GM18868 (cell line): ENCODE measurements at regions not wholly inside any gene's neighbourhood (a gene's known extent, or its start where the extent isn't known, plus 50 kb on each side); places are given as distances from the start of the nearest gene placed in this dataset.

ENCODE experiments used
- ATAC-seq: cut with Tn5 transposase; IDR thresholded peaks from one replicate; pipeline ENCODE4 v1.9.1; 2021; ENCODE audit warnings: mild to moderate bottlenecking, moderate library complexity; ENCODE audit not compliant: unreplicated experiment

DNA sequence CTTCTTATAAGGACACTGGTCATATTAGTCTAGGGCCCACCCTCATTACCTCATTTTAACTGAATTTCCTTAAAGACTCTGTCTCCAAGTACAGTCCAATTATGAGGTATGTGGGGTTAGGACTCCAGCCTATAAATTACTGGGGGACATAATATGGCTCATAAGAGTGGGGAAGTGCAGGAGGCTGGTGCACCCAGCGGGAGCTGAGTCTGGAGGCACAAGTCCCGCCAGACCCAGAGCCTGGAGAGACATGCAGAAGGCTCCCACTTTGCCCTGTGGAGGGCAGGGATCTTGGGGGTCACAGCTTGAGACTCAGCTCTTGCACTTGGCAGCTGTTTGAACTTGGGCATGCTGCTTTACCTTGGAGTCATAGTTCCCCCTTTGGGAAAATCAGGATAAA is 250.4 kb downstream of the RHOU start:
- ATAC-seq: no peak

DNA sequence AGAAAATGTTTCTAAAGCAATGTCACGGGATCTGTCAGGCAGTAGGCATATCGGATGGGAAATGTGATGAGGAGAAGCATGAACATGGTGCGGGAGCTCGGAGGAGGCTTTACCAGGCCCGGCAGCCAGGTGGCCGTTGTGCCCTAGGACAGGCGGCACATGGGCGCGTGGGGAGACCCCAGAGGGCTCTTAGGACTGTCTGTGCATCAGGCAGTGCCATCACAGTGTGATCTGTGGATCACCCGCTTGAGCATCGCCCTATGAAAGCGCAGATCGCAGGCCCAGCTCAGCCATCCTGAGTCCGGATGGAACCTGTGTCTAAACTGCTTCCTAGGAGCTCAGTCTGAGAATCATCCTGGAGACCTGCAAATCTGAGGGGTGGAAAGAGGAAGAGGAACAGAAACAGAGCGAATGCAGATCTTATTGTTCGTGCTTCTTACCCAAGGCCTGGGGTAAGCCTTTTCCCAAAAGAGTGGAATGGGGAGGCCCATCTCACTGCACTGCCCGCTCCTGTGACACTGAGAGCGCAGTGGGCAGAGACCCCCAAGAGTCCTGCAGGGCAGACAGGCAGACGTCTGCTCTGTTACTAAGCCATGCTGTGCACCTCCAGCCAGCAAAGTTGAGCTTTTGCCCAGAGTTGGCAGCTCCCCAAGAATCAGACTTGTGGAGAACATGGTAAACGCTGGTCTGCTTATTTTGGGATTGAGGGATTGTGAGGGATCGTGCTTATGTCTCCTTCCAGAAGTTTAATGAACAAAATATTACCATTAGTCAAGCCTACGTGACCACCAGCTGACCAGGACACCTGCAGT is 251.0 kb downstream of the RHOU start:
- ATAC-seq: no peak

DNA sequence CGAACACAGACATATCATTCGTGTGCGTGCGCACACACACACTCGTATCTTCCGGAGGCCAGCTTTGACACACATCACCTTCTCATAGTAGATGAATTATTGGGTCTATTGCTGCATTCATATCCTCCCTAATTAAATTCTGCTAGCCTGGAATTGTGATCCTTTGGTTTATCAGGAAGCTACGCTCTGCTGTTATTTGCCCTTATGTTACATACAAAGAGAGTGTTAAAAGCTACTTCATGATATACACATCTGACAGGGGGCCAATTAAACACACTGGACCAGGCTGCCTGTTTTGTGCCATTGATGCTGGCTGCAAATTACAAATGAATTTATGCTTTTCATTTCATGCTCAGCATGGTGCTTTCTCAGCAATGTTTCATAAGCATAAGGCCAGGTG is 252.0 kb downstream of the RHOU start:
- no peak for ATAC-seq

DNA sequence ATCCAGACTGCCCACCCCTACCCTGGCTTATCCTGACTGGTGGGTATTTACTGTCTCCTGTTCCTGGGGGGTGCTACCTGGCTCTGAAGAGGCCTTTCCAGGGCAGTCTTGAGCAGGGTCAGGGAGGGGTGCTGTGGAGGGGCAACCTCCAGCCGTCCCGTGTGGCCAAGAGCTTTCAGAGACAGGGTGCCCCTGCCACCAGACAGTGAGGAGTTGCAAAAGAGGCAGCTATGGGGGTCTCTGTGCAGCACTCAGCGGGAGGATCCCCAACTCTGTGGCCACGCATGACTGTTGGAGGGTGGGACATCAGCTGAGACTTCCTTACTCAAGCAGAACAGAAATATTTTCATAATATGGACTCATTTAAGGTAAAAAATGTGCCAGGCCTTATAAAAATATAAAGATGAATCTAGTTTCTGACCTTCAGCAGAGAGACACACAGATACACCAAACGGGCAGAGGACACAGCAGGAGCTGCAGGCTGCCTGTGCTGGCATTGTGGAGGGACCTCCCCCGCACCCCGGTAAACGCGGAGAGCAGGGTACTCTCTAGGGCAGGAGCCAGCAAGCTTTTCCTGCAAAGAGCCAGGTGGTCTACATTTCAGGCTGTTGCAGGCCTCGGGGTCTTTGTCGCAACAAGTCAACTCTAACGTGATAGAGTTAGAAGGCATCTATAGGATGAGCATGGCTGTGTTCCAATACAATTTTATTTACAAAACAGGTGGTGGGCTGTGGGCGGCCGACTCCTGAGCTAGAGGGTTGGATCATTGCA is 252.6 kb downstream of the RHOU start:
- no peak for ATAC-seq

DNA sequence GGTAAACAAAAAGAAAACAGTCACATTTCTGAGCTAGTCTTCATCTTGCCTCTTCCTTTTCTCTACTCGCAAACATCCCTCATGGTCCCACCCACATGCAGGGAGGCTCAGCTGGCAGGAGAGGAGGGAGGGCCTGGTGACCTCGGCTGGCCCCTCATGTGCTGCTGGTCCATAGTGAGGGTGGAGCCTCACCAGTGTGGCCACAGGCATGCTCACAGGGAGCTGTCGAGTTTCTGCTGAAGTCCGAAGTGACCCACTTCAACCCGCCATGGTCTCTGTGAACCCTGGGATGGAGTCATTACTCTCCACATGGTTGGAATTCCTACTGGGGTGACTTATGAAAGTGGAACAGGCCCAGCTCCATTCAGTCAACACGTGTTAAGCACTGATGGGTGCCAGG is 253.4 kb downstream of the RHOU start:
- no peak for ATAC-seq

DNA sequence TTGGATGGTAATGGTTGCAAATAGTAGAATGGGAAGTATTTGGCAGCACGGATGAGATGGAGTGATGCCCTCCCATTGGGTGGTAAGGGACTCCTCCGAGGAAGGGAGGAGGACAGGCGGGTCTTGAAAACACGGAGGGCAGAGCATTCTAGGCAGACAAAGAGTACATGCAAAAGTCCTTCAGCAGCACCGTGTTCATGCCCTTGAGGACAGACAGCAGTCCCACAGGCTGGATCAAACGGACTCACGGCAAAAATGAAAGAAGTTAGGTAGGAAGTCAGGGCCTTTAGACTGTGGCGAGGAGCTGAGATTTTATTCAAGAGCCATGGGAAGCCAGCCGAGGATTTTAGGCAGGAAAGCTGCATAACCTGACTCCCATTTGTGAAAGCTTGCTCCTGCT is 253.9 kb downstream of the RHOU start:
- no peak for ATAC-seq

DNA sequence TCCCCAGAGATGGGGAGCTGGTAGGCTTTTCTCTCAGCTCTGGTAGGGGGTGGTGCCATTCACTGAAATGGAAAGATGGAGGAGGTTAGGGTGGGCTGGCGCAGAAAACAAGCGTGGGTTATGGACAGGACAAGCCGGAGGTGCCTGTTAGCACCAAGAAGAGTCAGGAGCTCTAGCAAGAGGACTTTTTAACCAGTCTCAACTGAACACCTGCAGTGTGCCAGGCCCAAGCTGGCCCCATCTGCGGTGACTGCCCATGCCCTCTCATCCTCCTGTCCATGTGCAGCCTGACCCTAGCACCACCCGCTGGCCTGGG is 254.4 kb downstream of the RHOU start:
- no peak for ATAC-seq

DNA sequence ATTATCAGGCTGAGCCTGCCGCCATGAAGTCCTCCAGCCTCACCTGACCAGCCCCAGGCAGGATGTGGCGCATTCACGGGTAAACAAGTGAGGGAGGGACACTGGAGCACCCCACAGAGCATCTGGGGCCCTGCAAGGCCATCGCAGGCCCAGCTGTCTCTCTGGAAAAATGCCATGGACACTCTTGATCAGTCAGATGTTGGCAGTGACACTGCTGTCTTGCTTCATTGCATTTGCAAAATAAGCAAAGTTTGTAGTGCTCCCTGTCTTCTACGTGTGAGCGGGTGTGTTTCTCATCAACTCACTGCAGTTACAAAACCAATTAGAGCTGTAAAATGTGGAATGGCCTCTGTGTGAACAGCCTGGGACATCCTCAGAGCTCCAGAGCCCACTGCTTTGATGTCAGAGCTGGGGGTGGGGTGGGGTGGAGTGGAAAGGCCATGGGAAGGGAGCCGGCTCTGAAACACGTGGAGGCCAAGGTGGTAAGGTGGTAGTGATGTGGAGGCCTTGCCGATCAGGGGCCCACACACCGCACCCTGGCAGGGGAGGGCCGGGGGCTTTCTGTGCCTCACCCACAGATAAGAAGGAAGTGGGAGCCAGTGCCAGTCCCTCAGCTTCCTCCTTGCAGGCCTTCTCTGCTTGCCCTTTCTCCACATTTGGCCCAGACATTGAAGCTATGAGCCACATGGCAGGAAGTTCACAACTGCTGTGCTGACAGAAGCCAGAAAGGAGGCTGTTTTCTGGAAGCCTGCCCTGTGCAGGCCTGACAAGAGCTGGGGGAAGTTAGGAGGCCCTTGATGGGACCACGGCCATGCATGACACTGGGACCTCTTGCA is 254.9 kb downstream of the RHOU start:
- no peak for ATAC-seq

DNA sequence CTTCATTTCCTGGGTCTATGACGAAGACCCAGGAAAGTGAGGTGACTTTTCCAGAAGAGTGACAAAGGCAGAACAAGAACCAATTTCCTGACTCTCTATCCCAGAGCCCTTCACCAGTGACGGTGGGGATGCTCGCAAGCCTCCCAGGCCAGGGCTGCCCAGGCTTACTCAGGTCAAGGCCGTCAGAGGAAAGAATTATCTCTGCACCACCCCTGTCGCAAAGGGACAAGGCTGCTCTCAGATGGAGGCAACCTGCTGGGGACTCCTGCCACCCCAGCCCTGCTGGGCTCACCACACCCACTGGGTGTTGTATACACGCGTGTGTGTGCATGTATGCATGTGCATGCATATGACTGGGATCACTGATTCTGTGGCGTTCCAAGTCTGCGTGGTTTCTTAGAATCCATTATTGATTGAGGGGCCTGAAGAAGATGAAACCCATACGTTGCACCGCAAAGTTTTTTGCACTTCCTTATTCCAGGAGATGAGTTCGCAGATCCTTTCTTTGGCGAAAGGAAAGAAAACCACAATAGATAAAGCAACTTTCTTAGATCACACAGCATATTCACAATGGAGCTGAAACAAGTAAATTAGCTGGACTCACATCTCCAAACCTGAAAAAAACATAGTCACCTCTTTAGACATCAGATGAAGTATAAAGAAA is 255.8 kb downstream of the RHOU start:
- ATAC-seq: no peak

DNA sequence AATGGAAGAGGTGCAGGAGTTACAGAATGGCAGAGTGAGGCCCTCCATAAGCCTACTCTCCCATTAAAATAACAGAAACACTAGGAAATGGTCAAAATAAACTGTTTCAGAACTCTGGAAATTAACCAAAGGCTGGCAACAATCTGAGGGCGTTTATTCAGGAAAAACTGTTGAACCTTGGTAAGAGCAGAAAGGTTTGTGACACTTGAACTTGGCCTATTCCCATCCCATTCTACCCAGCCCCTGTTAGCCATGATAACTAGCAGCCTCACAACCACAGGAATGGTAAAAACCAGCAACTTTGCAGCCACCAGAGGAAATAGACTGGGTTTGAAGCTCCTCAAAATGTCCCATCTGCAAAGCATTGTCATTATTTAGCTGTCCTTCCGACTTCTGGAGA is 256.8 kb downstream of the RHOU start:
- no peak for ATAC-seq

DNA sequence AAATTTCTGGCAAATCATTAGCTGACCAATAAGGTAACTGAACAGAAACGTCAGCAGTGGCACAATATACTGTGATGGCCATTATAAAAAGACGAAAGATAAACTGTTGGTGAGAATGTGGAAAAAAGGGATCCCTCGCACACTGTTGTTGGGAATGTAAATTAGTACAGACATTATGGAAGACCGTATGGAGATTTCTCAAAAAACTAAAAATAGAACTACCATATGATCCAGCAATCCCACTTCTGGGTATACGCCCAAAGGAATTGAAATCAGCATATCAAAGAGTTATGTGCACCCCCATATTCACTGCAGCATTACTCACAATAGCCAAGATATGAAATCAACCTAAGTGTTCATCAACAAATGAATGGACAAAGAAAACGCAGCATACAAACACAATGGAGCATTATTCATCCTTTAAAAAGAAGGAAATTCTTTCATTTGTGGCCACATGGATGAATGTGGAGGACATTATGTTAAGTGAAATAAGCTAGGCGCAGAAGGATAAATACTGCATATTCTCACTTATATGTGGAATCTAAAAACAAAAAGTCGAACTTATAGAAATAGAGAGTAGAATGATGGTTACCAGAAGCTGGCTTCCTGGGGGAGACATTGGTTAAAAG is 257.7 kb downstream of the RHOU start:
- ATAC-seq: no peak

DNA sequence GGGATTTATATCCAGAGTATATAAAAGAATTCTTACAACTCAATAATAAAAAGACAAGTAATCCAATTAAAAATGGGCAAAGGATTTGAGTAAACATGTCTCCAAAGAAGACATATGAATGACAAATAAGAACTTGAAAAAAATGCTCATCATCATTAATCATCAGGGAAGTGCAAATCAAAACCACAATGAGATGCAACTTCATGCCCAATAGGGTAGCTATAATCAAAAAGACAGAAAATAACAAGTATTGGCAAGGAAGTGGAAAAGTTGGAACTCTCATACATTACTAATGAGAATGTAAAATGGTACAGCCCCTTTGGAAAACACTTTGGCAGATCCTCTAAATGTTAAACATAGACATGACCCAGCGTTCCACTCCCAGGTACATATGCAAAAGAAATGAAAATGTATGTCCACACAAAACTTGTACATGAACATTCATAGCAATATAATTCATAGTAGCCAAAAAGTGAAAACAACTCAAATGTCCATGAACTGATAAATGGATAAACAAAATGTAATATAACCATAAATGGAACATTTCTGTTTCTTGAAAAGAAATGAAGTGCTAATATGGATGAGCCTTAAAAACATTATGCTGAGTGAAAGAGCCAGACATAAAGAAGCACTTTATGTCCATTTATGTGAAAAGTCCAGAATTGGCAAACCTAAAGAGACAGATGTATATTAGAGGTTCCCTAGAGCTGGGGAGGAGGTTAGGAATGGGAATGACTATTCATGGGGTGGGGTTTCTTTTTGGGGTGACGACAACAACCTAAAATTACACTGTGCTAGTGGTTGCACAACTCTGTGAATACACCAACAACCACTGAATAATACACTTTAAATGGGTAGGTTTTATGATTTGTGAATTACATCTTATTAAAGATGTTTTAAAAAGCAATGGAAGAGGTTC is 259.7 kb downstream of the RHOU start:
- no peak for ATAC-seq

DNA sequence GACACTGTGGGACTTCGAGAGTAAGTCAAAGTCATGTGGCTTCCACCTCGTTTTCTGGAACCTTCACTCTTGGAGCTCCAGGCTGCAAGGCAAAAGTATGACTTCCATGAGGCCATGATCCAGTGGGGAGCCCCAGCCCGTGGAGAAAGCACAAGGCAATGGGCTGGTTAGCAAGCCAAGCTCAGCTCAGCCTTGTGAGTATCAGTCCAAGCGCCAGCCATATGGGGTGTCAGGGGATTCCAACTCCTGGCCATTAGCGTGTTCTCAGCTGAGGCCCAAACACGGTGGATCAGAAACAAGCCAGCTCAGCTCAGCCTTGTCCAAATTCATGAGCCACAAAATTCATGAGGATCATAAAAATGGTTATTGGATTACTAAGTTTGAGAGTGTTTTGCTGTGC is 261.0 kb downstream of the RHOU start:
- no peak for ATAC-seq

DNA sequence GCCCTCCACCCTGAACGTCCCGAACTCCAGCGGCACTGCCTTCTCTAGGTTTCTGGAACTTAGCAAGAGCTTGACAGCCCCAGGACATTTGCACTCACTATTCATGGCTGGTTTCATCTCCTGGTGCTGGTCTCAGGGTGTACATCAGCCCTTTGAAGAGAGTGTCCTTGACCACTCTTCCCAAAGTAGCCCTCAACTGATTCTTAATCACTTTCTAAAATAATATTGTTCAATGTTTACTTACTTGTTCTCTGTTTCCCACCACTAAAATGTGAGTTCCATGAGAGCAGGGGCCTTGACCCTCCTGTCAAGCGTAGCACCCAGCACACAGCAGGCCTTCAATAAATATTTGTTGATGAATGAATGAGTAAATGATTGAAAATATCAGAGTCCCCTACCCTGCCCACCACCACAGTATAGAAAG is 262.5 kb downstream of the RHOU start:
- no peak for ATAC-seq

DNA sequence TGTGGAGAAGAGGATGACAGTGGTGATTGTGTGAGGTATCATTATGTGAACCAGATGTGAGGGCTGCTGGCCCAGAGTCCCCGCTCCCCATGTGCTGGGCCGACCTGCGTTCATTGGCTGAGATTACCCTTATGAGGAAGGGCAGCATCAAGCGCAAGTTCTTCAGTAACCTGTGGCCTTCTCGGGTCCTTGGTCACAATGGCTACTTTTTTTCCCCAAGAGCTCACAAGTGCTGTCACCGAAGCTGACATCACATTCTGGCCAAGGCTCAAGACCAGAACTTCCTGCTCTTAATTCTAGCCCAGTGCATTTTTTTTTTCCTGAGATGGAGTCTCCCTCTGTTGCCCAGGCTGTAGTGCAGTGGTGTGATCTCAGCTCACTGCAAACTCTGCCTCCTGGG is 262.9 kb downstream of the RHOU start:
- ATAC-seq: no peak

DNA sequence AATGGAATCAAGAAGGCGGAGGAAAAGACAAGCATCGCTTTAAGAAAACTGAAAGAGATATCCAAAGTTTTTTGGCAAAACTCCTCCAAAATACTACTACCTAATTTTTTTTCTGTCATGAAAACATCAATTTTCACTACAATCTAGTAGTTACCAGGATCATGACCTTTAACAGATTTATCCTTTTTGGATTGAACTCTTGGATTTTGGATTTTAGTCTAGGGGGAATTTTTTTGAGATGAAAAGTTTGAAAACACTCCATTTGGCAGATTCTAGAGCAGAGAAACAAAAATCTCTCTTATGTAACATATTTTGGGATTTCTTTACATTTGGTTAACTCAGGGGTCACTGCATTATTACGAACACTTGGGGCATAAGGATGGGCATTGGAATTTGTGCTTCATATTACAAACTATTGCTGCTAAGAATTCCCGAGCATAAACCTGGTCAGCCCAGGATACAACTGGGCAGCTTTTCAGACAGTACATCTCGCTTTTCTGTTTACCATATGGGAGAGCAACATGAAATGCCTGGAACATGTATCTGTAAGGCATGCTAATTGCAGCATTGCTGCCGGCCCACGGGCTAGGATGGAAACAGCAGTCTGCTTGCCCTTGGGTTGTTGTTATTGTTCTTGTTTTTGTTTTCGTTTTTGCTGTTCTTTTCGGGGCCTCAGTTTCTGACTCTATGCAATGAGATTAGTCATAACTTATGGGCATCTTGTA is 264.3 kb downstream of the RHOU start:
- ATAC-seq: no peak

DNA sequence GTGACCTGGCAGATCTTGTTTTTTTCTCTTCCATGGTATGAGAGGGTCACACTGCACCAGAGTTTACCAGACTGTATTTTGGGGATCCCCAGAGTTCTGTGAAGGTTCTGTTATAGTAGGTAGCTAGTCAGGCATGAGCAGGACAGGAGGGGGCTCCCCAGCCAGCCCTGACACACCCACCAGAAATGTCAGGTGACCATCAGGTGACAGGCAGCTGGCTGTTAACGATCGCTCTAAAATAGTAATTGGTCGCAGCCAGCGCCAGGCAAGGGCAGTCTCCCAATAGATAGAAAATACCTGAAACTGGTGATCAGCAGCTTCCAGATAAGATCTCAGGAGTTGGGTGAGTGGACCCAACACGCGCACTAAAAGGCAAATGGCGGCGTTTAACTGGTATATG is 264.9 kb downstream of the RHOU start:
- no peak for ATAC-seq

DNA sequence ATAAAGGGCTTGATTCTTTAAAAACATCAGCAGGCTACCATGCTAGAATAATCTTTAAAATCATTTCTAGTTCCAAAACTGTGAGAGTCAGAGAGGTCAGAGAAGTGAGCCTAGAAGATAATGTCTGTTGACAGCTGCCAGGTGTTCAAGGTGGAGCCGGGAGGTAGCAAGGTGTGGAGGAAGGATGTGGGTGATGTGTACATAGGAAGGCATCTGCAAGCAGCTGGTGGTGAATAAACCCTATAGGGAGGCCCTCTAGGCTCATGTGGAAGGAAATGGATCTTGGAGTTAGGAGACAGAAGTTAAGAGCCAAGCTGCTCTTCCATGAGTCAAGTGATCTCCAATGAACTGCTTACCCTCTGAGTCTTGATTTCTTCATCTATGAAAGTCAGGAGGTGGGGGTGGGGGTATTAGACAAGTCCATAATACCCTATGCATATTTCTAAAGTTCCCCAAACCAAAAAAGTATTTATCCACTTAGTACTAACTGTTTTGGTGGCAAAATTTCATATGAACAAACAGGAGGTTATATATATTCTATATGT is 266.3 kb downstream of the RHOU start:
- no peak for ATAC-seq

DNA sequence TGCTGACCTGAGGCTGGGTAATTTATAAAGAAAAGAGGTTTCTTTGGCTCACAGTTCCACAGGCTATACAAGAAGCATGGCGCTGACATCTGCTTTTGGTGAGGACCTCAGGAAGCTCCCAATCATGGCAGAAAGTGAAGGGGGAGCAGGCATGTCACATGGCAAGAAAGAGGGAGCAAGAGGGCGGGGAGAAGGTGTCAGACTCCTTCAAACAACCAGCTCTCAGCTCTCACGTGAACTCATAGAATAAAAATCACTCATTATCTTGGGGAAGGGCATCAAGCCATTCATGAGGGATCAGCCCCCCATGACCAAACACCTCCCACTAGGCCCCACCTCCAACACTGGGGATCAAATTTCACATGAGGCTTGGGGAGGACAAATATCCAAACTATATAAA is 266.8 kb downstream of the RHOU start:
- ATAC-seq: no peak
